ENCODE measurements at regions not wholly inside any gene's neighbourhood (a gene's known extent, or its start where the extent isn't known, plus 50 kb on each side); places are given as distances from the start of the nearest gene placed in this dataset.

DNA sequence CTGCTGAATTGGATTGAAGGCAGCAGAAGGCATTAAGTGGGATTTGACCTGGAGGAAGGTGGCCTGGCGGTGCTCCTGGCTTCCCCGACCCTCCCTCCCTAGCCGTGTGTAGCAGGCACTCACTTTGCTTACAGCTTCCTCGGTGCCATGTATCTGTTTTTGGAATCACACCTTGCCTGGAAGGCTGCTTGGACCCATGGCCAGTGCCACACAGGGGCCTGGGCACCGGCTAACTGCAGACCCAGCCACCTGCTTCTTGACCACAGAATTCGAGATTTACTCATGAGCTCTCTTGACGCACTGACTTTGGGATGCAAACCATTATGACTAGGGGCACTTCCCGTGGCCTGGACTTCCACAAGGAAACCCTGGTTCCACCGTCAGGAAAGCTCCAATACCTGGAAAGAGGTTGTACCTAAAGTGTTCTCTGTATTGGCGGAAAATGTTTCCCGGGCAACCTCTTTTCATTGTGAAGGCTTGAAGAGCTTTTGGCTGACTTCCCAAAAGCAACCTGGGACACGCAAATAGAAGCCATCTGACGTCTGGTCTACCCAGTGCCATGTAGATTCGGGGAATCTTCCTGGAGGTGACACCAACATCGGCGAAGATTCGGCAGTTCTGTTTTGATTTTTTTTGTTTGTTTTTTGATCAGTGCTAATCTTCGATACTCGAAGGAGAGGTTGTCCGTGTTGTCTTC lies 125.6 kb upstream of the RTL1 start:
- ChIA-PET POLR2A (no interaction called here), CTCF (no interaction called here)
- no peak overlapping the region for H3K4me3 ChIP-seq (ENCODE audit: low read depth, low read length)
- TF ChIP-seq, protein P1, sequence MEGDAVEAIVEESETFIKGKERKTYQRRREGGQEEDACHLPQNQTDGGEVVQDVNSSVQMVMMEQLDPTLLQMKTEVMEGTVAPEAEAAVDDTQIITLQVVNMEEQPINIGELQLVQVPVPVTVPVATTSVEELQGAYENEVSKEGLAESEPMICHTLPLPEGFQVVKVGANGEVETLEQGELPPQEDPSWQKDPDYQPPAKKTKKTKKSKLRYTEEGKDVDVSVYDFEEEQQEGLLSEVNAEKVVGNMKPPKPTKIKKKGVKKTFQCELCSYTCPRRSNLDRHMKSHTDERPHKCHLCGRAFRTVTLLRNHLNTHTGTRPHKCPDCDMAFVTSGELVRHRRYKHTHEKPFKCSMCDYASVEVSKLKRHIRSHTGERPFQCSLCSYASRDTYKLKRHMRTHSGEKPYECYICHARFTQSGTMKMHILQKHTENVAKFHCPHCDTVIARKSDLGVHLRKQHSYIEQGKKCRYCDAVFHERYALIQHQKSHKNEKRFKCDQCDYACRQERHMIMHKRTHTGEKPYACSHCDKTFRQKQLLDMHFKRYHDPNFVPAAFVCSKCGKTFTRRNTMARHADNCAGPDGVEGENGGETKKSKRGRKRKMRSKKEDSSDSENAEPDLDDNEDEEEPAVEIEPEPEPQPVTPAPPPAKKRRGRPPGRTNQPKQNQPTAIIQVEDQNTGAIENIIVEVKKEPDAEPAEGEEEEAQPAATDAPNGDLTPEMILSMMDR (IDR thresholded peaks at IDR 0.05; ENCODE audit: insufficient read depth, low read length, missing control alignments): no peak
- DNase-seq (ENCODE audit: low read depth, low spot score): no peak

GRCh38 chr14:101029668-101030290 lies 126.3 kb upstream of the RTL1 start:
- DNase-seq (ENCODE audit: low read depth, low spot score): no peak
- TF ChIP-seq, protein P1 (IDR thresholded peaks at IDR 0.05; ENCODE audit: insufficient read depth, low read length, missing control alignments): no peak
- no peak overlapping the region for H3K4me3 ChIP-seq (ENCODE audit: low read depth, low read length)
- CTCF ChIA-PET: no interaction called here
- POLR2A ChIA-PET: no interaction called here

DNA sequence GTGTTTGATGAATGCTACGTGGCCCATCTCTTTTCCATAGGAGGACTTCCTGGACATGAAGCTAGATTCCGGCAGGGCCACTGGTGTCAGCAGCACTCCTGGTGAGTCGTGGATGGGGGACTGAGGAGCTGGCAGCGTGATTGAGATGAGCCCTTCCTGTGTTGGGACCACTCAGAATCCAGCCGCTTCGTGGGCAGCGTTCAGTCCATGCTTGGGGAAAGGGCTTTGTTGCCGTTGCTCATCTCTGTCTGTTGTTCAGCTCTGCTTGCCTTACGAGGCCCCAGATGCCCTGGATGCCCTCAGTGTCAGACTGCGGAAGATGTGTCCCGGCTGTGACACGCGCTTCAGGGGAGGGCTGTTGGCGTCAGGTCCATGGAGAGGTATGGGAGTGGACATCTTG lies 127.1 kb upstream of the RTL1 start:
- no peak for DNase-seq (ENCODE audit: low read depth, low spot score)
- TF ChIP-seq, protein P1 (IDR thresholded peaks at IDR 0.05; ENCODE audit: insufficient read depth, low read length, missing control alignments): no peak
- ChIA-PET CTCF (no interaction called here), POLR2A (no interaction called here)
- H3K4me3 ChIP-seq (ENCODE audit: low read depth, low read length): no peak overlapping the region

DNA sequence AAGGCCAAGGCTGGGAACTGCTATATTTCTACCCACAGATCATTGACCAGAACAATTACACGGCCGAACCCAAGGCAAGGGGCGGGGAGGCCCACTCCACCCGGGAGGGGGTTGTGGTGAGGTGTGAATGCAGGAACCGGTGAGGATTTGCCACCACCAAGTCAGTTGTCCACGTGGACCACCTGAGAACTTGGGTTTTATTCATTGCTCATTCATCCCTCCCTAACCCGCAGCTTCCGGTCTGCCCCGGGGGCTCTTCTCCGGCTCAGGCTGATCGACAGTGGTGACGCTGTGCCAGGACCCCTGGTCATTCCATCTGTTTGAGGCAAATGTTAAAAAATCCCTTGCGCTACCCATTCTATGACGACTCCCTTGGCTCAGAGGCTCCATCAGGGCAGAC lies 127.7 kb upstream of the RTL1 start:
- CTCF ChIA-PET: no interaction called here
- no peak for DNase-seq (ENCODE audit: low read depth, low spot score)
- POLR2A ChIA-PET: no interaction called here
- TF ChIP-seq, protein P1 (IDR thresholded peaks at IDR 0.05; ENCODE audit: insufficient read depth, low read length, missing control alignments): no peak
- no peak overlapping the region for H3K4me3 ChIP-seq (ENCODE audit: low read depth, low read length)

- no peak for DNase-seq (ENCODE audit: low read depth, low spot score)
- TF ChIP-seq, protein P1 (IDR thresholded peaks at IDR 0.05; ENCODE audit: insufficient read depth, low read length, missing control alignments): no peak
- ChIA-PET POLR2A (no interaction called here), CTCF (no interaction called here)
- H3K4me3 ChIP-seq (ENCODE audit: low read depth, low read length): no peak overlapping the region
Observed at GRCh38 chr14:101031721-101032120, 128.2 kb upstream of the RTL1 start.

DNA sequence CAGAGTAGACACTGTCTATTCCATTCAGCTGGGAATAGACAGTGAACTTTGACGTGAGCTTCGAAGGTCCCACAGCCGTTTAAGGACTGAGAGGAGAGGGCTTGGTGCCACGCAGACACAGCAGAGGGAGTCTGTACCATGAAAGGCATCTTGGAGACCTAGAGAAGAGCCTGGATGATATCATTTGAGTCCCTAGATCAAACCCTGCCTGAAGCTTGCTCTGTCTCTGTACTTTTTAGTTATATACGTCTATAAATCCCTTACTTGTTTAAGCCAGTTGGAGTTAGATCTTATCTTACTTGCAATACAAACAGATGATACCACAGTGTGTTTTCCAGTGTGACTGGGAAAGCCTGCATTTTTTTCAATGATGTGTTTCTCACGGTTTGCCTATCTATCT lies 128.9 kb upstream of the RTL1 start:
- ChIA-PET POLR2A (no interaction called here), CTCF (no interaction called here)
- no peak for DNase-seq (ENCODE audit: low read depth, low spot score)
- TF ChIP-seq, protein P1 (IDR thresholded peaks at IDR 0.05; ENCODE audit: insufficient read depth, low read length, missing control alignments): no peak
- H3K4me3 ChIP-seq (ENCODE audit: low read depth, low read length): no peak overlapping the region

Data from AG04449 (cell line).